ENCODE measurements at regions not wholly inside any gene's neighbourhood (a gene's known extent, or its start where the extent isn't known, plus 50 kb on each side); places are given as distances from the start of the nearest gene placed in this dataset.

DNA sequence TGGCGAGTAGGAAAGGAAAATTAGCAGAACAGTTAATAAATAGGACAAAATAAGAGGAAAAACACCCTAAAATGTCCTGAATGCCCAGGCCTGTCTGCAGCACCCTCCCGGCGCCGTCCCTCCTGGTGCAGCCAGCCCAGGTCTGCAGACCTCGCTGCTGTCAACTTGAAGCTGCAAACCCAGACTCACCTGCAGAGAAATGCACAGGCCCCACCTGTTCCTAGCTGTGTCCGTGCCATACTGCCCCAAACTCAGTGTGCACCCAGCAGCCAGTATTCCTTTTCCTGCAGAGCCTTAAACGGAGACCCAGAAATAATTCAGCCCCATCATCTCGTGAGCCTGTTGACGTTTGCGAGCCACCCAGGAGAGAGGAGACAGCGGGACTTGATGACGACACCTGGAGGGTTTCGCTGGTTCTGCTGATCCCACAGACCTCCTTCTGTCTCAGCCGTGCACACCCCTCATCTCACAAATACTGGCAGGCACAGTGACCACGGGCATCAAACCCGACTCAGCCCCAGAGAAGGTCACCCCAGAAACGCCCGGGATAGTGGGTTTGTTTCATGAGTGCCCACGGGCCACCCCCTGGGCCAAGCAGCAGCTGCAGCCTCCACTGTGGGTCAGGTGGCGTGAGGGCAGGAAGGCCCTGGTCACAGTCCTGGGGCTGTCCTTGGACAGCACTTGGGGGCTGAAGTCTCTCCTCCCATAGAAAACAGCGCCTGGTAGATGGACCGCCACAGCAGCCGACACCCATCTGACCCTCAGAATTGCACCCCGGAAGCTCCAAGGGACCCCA is 239.5 kb upstream of the SALL3 start:
- in situ Hi-C loops (cut with HindIII; ENCODE audit: low sequenced_read_pairs) = no loop called here
- TF ChIP-seq, protein P1, sequence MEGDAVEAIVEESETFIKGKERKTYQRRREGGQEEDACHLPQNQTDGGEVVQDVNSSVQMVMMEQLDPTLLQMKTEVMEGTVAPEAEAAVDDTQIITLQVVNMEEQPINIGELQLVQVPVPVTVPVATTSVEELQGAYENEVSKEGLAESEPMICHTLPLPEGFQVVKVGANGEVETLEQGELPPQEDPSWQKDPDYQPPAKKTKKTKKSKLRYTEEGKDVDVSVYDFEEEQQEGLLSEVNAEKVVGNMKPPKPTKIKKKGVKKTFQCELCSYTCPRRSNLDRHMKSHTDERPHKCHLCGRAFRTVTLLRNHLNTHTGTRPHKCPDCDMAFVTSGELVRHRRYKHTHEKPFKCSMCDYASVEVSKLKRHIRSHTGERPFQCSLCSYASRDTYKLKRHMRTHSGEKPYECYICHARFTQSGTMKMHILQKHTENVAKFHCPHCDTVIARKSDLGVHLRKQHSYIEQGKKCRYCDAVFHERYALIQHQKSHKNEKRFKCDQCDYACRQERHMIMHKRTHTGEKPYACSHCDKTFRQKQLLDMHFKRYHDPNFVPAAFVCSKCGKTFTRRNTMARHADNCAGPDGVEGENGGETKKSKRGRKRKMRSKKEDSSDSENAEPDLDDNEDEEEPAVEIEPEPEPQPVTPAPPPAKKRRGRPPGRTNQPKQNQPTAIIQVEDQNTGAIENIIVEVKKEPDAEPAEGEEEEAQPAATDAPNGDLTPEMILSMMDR (IDR thresholded peaks at IDR 0.05; ENCODE audit: low read depth, low read length) = no peak
- no peak overlapping the region for H3K4me3 ChIP-seq (ENCODE audit: low read depth, low read length)
- no peak for DNase-seq (ENCODE audit: low read depth, low spot score)

DNA sequence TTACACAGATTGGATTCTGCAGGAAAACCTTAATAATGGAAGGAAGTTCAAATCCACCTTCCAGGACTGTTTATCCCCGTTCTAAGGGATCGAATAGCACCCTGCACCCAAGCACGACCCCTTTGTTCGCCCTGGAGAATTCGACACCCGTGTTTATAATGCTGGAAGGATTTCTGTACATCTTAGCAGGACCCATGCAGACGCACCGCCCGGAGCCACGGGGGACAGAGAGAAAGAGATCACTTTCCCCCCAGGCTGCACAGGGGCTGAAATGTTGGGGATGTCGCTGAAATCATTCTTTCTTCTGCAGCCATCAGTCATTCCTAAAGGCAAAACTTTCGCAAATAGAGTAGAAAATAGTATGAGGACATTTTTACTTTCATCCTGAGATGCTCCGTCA is 238.7 kb upstream of the SALL3 start:
- TF ChIP-seq, protein P1 (IDR thresholded peaks at IDR 0.05; ENCODE audit: low read depth, low read length) = no peak
- in situ Hi-C loops (cut with HindIII; ENCODE audit: low sequenced_read_pairs) = no loop called here
- H3K4me3 ChIP-seq (ENCODE audit: low read depth, low read length) = no peak overlapping the region
- DNase-seq (ENCODE audit: low read depth, low spot score) = no peak

DNA sequence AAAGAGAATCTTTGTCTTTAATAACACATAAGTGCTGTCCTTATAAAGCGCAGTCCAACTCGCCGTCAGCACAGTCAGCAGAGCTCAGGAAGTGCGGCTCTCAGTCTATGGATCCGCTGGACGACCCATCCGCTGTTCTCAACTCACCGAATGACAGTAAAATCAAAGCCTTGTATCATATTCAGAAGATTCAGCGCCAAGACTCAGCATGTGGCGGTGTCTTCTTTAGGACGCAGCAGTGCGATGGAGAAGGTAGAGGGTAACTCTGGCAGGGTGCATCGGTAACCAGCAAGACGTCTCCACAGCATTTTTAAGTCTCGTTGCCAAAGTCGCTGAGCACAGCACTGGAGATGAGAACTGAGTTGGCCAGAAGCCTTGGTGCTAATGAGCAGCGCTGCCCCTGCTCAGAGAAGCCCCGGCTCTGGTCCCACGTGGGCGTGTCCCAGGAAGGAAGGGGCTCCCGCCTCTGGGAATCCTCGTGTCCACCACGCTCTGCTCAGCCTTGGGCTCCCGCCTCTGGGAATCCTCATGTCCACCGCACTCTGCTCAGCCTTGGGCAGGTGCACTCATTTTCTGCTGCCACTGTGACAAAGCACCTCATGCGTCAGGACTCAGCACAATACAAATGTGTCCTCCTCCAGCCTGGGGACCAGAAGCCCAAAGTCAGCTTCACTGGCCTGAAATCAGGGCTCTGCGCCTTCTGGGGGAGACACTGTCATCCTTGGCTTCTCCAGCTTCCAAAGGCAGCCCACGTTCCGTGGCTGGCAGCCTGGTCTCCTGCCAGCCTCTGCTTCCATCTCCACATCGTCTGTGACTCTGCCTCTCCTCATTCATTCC is 238.0 kb upstream of the SALL3 start:
- no peak for DNase-seq (ENCODE audit: low read depth, low spot score)
- no peak overlapping the region for H3K4me3 ChIP-seq (ENCODE audit: low read depth, low read length)
- in situ Hi-C loops (cut with HindIII; ENCODE audit: low sequenced_read_pairs) = no loop called here
- TF ChIP-seq, protein P1 (IDR thresholded peaks at IDR 0.05; ENCODE audit: low read depth, low read length) = no peak

DNA sequence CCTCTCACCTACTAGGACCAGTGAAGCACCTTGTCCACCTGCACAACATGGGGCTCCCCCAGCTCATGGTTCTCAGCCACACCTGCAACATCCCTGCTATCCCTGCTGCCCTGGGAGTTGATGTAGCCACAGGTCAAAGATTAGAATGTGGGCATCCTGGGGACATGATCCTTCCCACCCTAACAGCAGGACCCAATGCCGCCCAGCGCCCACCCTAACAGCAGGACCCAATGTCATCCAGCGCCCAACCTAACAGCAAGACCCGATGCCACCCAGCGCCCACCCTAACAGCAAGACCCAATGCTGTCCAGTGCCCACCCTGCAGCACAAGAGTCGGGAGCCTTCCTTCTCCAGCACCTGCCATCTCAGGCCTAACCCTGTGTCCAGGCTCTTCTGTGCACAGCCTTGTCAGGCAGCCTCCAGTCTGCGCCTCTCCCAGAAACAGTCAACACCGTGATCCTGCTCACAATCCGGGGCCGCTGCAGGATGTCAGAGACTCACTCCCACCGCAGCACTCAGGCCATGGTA is 237.3 kb upstream of the SALL3 start:
- no peak for DNase-seq (ENCODE audit: low read depth, low spot score)
- no peak overlapping the region for H3K4me3 ChIP-seq (ENCODE audit: low read depth, low read length)
- in situ Hi-C loops (cut with HindIII; ENCODE audit: low sequenced_read_pairs) = no loop called here
- TF ChIP-seq, protein P1 (IDR thresholded peaks at IDR 0.05; ENCODE audit: low read depth, low read length) = no peak

DNA sequence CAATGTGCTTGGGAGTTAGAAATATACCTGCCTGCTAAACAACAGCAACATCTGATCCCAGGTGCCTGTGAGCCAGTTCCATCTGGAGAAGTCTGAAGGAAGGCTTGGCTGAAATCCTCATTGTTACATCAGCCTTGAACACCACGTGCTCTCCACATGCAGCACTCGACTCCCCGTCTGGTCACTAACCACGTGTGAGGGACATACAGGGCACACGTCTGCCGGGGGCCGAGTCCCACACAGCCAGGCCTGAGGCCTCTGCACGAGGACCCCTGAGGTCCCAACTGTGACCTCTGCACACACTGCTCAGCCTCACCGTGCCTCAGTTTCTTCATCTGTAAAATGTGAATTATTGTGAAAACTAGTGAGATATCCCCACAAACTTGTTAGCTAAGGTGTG is 236.5 kb upstream of the SALL3 start:
- TF ChIP-seq, protein P1 (IDR thresholded peaks at IDR 0.05; ENCODE audit: low read depth, low read length) = no peak
- in situ Hi-C loops (cut with HindIII; ENCODE audit: low sequenced_read_pairs) = no loop called here

DNA sequence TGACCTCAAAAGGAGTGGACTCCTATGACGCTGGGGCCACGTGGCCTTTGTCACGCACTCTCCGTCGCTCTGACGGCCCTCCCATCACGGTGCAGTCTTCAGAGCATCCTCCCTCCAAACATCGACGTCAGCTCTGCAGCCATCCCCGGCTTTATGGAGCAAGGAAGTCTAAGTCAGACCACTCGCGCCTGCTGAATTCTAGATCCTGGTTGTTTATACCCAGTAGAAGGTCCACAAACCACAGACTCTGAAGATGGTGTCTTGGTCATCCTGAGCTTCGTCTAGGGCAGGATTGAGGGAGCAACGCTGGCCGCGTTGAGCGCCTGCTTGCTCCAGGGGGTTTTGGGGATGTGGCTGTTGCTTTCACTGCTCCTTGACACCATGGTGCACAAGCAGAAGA is 228.0 kb upstream of the SALL3 start:
- no peak overlapping the region for H3K4me3 ChIP-seq (ENCODE audit: low read depth, low read length)
- TF ChIP-seq, protein P1 (IDR thresholded peaks at IDR 0.05; ENCODE audit: low read depth, low read length) = no peak
- in situ Hi-C loops (cut with HindIII; ENCODE audit: low sequenced_read_pairs) = no loop called here
- DNase-seq (ENCODE audit: low read depth, low spot score) = no peak

More for the DNA sequence above, 236.5 kb upstream of the SALL3 start:
- H3K4me3 ChIP-seq (ENCODE audit: low read depth, low read length) = no peak overlapping the region
- no peak for DNase-seq (ENCODE audit: low read depth, low spot score)

Data from astrocyte of the spinal cord (primary cell).